GM21526 (cell line): ENCODE measurements at regions not wholly inside any gene's neighbourhood (a gene's known extent, or its start where the extent isn't known, plus 50 kb on each side); places are given as distances from the start of the nearest gene placed in this dataset.

Source experiments
- ATAC-seq: cut with Tn5 transposase; IDR thresholded peaks from one replicate; pipeline ENCODE4 v1.9.1; 2021; ENCODE audit warnings: moderate library complexity; ENCODE audit not compliant: unreplicated experiment, low FRiP score

GRCh38 chr3:43892526-43892925 is 201.8 kb downstream of the ABHD5 start:
- ATAC-seq = peak; percentile 51

GRCh38 chr3:43893727-43894126 is 203.0 kb downstream of the ABHD5 start:
- no peak for ATAC-seq

GRCh38 chr3:43894176-43895049 is 203.7 kb downstream of the ABHD5 start:
- no peak for ATAC-seq

- ATAC-seq = no peak
These were observed 204.8 kb downstream of the ABHD5 start for GRCh38 chr3:43895573-43895972.

GRCh38 chr3:43902415-43902814 is 211.7 kb downstream of the ABHD5 start:
- ATAC-seq = no peak

- ATAC-seq = no peak
These were observed 214.4 kb downstream of the ABHD5 start for GRCh38 chr3:43905157-43905556.

- ATAC-seq = peak; percentile 24
These were observed 216.2 kb downstream of the ABHD5 start for GRCh38 chr3:43906849-43907507.

GRCh38 chr3:43907508-43907858 is 216.7 kb downstream of the ABHD5 start:
- ATAC-seq = peak; percentile 95

- no peak for ATAC-seq
These were observed 217.7 kb downstream of the ABHD5 start for GRCh38 chr3:43908456-43908855.

GRCh38 chr3:43909149-43909548 is 218.4 kb downstream of the ABHD5 start:
- no peak for ATAC-seq

- no peak for ATAC-seq
These were observed 220.0 kb downstream of the ABHD5 start for GRCh38 chr3:43910750-43911149.

GRCh38 chr3:43913036-43913948 is 222.6 kb downstream of the ABHD5 start:
- ATAC-seq = no peak

GRCh38 chr3:43914269-43914668 is 223.5 kb downstream of the ABHD5 start:
- ATAC-seq = no peak

GRCh38 chr3:43915546-43915945 is 224.8 kb downstream of the ABHD5 start:
- no peak for ATAC-seq

- ATAC-seq = no peak
These were observed 226.6 kb downstream of the ABHD5 start for GRCh38 chr3:43917361-43917760.

GRCh38 chr3:43919029-43919428 is 228.3 kb downstream of the ABHD5 start:
- ATAC-seq = no peak

GRCh38 chr3:43921056-43921648 is 230.4 kb downstream of the ABHD5 start:
- ATAC-seq = no peak

GRCh38 chr3:43922374-43922773 is 231.6 kb downstream of the ABHD5 start:
- no peak for ATAC-seq

GRCh38 chr3:43923104-43923882 is 232.6 kb downstream of the ABHD5 start:
- no peak for ATAC-seq

GRCh38 chr3:43926055-43926454 is 235.3 kb downstream of the ABHD5 start:
- no peak for ATAC-seq
